HuH-7 (cell line): ENCODE measurements at regions not wholly inside any gene's neighbourhood (a gene's known extent, or its start where the extent isn't known, plus 50 kb on each side); places are given as distances from the start of the nearest gene placed in this dataset.
"Not testable (repeated sequence)": the region's sequence is repeated elsewhere in the genome, so short reads cannot be mapped to it uniquely, and the experiment has no call there.

ENCODE experiments used
- DNase-seq: peaks from one replicate; pipeline ENCODE4 v3.0.0; 2011; ENCODE audit warnings: low spot score

GRCh38 chr4:186981161-186981560 is 257.5 kb upstream of the FAT1 start:
- no peak for DNase-seq

GRCh38 chr4:186982160-186982559 is 258.5 kb upstream of the FAT1 start:
- no peak for DNase-seq

- DNase-seq = no peak
These were observed 260.5 kb upstream of the FAT1 start for GRCh38 chr4:186984105-186984644.

- no peak for DNase-seq
These were observed 276.0 kb upstream of the FAT1 start for GRCh38 chr4:186999686-187000085.

DNA sequence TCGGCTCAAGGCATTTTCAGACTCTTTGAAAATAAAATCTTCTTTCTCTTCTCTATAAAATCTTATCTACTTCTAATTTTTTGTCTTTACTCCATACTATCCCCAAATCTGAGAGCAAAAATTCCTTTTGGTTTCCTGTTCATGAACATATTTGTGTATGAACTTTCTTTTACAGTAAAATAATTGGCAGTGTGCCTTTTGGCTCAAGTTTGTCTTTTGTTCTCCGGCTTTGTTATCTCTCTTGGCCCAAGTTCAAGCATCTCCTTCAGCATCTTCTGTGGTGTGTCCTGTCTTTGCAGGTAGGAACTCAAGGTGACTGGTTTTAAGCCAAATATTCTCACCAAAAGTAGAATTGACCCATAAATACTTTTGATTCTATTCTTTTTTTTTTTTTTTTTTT is 276.6 kb upstream of the FAT1 start:
- DNase-seq = no peak

DNA sequence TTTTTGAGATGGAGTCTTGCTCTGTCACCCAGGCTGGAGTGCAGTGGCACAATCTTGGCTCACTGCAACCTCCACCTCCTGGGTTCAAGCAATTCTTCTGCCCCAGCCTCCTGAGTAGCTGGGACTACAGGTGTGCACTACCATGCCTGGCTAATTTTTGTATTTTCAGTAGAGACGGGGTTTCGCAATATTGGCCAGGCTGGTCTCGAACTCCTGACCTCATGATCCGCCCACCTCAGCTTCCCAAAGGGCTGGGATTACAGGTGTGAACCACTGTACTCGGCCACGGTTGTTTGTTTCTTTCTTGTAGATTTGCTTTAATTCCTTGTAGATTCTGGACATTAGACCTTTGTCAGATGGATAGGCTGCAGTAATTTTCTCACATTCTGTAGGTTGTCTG is 278.5 kb upstream of the FAT1 start:
- DNase-seq = not testable (repeated sequence)

DNA sequence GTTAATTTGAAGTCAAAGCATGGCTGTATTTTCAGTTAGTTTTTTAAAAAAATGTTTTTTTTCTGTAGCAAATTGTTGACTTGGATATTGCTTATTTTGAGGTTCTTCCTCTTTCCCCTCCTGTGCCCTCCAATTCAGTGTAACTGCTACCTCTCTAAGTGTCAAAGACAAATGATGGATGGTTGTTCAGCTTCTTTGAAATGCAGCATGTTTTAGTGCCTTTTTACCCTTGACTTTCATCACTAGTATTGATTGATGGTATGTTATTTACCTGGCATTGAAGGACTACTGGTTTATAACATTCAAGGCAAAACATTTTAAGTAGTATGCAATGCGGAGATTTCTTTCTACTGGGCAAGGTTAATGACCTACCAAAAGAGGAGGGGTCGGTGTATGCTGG is 281.0 kb upstream of the FAT1 start:
- DNase-seq = no peak

DNA sequence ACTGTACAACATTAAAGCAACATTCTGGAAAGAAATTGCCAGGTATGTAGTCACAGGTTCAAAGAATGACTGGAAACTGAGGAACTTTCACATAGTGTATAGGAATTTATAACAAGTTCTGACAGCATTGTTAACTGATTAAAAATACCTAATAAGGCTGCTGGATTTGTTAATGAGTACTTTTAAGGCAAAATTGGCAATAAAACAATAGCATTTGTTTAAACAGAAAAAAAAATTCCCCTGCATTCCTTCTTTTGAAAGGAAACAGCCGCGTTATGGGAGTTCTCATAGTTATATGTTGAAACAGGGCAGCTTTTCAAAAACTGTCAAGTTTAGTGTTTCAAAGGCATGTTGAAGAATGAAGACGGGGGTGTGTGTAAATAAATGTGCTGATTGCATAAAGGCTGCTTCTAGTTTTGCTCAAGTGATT is 282.5 kb upstream of the FAT1 start:
- no peak for DNase-seq

- no peak for DNase-seq
These were observed 286.4 kb upstream of the FAT1 start for GRCh38 chr4:187010052-187010451.

DNA sequence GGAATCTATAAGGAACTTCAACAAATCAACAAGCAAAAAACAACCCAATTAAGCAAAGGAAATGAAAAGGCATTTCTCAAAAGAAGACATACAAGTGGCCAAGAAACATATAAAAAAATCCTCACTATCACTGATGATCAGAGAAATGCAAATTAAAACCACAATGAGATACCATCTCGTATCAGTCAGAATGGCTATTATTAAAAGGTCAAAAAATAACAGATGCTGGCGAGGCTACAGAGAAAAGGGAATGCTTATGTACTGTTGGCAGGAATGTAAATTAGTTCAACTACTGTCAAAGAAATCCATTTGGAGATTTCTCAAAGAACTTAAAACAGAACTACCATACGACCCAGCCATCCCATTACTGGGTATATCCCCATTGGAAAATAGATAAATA is 292.4 kb upstream of the FAT1 start:
- no peak for DNase-seq

DNA sequence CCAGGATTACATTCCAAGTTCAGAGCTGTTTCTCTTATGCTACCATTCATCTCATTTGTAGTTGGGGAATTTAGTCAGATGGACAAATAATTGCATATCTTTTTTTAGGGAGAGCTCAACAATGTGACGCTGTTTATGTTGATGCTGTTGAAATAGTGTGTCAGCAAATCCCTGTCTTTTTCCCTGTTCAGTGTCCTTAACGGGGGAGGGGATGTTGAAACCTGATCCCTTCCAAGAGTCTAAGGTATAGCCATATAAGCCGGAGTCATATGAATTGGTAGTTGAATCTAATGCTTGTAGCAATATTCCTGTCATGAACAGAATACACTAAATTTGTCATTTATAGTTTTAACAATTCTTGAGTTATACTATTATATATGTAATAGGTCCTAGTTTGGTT is 293.5 kb upstream of the FAT1 start:
- no peak for DNase-seq

- no peak for DNase-seq
These were observed 296.2 kb upstream of the FAT1 start for GRCh38 chr4:187019896-187020295.

DNA sequence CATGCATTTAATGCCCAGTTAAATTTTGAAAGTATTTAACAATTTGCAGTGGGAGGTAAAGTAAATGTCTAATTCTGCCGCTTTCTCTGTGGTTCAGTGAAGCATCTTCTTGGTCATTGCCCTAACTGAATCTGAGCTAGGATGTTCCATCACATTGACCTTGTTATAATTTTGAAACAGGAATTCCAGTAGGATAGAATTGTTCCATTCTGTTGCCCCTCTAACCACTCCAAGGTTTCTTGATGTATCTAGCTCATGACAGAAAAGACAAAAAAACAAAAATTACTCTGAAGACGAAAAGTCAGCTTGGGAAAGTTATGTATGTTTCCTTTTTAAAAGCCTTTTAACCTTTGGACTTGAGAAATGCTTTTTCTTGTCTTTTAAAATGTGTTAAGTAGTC is 297.0 kb upstream of the FAT1 start:
- no peak for DNase-seq

DNA sequence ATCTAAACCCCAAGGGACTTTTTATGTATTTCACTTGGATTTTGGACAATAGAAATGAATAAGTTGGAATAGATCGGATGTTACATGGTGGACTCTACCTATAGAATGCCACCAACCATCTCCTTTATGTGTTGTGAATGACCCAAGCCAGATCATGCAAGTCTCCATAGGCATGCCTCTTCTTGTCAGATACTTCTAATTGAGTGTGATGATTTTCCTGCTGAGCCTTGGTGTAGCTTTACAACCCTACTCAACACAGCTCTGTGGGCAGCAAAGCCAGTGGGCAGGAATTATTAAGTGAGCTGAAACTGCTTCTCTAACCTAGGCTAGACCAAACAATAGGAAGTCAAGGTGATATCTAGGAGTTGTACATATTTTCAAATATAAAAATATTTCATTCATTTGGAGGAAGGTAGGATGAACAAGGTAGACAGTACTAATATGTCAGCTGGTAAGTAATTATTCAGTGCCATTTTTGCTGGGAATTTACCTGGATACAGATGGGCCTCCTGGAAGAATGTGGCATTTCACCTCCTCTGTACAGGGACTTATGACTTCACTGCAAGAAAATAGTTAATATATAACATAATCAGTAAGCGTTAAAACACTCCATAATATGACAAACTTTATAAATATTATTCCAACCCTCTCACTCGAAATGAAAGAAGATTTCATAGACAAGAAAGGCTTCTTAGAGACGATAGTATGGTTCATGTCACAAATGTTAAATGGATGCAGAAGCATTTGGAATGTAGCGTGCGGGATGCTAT is 298.0 kb upstream of the FAT1 start:
- DNase-seq = no peak

DNA sequence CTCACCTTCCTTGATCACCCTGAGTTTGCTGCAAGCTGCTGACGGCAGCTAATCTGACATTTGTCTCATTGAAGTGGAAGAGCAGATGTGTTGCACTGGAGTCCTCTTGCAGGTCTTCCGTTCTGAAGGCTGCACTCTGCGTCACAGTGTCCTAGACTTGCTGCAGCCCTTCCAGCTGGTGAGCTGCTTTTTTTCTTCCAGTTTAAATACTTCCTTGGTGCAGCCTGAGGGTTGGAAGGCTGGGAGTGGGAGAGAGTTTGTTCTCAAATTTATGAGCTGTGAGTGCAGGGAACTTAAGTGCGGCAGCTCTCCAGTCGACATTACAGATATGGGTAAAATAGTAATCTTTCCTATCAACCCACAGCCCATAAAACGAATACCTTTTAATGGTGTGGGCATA is 303.6 kb upstream of the FAT1 start:
- DNase-seq = no peak

DNA sequence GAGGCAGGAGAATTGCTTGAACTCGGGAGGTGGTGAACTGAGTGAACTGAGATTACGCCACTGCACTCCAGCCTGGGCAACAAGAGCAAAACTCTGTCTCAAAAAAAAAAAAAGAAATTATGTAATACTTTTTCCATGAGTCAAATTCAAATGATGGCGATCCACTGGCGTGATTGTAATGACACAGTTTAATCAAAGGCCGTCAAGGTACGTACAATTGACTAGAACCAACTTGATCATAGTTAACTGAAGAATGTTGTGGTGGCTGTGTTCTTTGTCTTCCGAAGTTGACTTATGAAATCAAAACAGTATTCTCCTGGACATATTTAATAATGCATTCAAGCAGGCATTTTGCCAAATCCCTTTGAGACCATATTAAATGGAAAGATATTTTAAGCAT is 318.6 kb upstream of the FAT1 start:
- no peak for DNase-seq

DNA sequence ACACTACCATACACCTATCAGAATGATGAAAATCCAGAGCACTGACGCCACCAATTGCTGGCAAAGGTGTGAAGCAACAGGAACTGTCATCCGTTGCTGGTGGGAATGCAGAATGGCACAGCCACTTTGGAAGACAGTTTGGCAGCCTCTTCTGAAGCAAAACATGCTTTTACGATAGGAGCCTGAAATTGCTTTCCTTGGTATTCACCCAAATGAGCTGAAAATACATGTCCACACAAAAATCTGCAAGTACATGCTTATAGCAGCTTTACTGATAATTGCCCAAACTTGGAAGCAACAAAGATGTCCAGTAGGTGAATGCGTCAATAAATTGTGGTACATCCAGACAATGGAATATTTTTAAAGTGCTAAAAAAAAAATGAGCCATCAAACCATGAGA is 322.8 kb upstream of the FAT1 start:
- no peak for DNase-seq

DNA sequence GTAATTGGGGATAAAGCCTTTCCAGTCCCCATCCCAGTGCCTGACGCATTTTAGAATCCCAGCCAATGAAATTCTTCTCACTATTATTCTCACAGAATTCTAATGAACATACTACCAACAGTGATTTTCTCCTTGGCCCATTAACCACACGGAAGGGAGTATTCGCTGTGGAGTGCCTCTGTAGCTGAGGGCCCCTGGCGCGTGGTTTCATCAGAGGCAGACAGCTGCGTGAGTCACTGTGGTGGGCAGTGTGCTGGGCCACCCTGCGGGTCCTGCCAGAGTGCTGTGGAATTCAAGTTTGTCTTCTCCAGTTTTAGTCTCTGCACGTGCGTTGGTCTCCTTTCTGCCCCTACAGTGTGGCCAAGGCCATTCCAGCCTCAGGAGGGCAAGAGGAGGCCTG is 335.4 kb upstream of the FAT1 start:
- DNase-seq = no peak

- no peak for DNase-seq
These were observed 336.2 kb upstream of the FAT1 start for GRCh38 chr4:187059895-187060294.

DNA sequence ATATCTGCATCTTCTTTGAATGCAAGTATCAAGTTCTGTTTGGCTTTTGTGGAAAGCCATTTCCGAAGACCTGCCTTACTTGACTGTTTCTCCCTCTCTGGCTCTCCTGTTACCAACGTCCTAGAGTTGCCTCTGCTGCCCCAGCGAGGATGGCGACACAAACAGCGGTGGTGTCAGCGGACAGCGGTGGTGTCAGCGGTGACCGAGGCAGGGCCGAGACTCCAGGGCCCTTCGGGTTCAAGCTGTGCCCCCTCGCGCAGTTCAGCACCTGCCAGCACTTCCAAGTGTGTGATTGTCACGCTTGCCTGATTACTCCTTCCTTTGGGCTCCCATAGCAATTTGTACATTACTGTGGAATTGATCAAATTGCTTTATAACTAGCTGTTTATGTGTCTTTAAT is 336.9 kb upstream of the FAT1 start:
- no peak for DNase-seq

GRCh38 chr4:187063251-187063650 is 339.6 kb upstream of the FAT1 start:
- no peak for DNase-seq

DNA sequence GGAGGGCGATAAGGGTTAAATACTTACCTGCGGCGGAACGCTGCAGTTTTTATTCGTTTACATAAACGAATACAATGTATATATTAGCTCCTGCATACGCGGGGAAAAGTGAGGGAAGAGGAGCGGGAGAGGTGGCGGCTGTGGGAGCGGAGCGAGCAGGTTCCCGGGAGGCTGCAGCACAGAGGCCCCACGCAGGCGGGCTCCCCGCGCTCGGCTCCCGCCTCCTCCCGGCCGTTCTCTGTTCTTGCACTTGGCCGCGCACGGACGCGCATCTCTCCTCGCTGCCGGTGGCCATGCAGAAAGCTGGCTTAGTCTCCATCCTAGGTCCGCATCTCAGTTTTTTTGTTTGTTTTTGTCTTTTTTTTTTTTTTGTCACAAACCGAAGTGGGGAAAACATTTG is 340.4 kb upstream of the FAT1 start:
- no peak for DNase-seq

GRCh38 chr4:187065396-187065795 is 341.7 kb upstream of the FAT1 start:
- no peak for DNase-seq

GRCh38 chr4:187065806-187066205 is 342.1 kb upstream of the FAT1 start:
- no peak for DNase-seq
